GM12878 (cell line): ENCODE measurements at regions not wholly inside any gene's neighbourhood (a gene's known extent, or its start where the extent isn't known, plus 50 kb on each side); places are given as distances from the start of the nearest gene placed in this dataset.

Experiments used
- ATAC-seq: fragments of 200-7000 bp; cut with Tn5 transposase; 3 replicates; pipeline ENCODE4 v1.9.1; 2020; ENCODE audit warnings: mild to moderate bottlenecking, moderate library complexity
- BruUV-seq: library from RNA; stranded (reverse); fragments of 400-500 nt; replicated peaks from 2 replicates; lab custom pipeline; 2021; lab: Mats Ljungman, UMichigan
- CTCF ChIA-PET: fragments of 300-600 bp; sonication (Branson Sonifier 250); formaldehyde crosslinking; extraction: SDS; loops from one replicate; lab custom pipeline; 2021; ENCODE audit warnings: inconsistent platforms; lab: Yijun Ruan, JAX
- POLR2A ChIA-PET: fragments of 350-600 bp; formaldehyde crosslinking; extraction: SDS; loops from one replicate; lab custom pipeline; 2021; ENCODE audit warnings: inconsistent platforms; lab: Charles Lee
- RAD21 ChIA-PET: fragments of 300-600 bp; sonication (Branson Sonifier 250); formaldehyde crosslinking; loops from one replicate; lab custom pipeline; 2023; ENCODE audit warnings: antibody characterized with exemption; ENCODE audit not compliant: unreplicated experiment; lab: Charles Lee
- SMC1A ChIA-PET: fragments of 300-600 bp; sonication (Branson Sonifier 250); formaldehyde crosslinking; loops from one replicate; lab custom pipeline; 2023; ENCODE audit not compliant: unreplicated experiment, uncharacterized antibody; lab: Charles Lee
- DNase-seq: peaks from one replicate; pipeline ENCODE4 v3.0.0-alpha.2; 2011; ENCODE audit warnings: low read depth, low spot score
- FAIRE-seq: peaks from 3 replicates; lab custom pipeline; 2011; peaks lifted over from hg19 to GRCh38; lab: Jason Lieb, UNC
- H2AFZ ChIP-seq: 2 replicates; pipeline ENCODE4 v1.6.0; 2011; ENCODE audit warnings: low read depth, low read length, control low read depth; ENCODE audit not compliant: control insufficient read depth
- H3K27ac ChIP-seq: 2 replicates; pipeline ENCODE4 v1.5.1; 2011; ENCODE audit warnings: control low read depth; ENCODE audit not compliant: control insufficient read depth, insufficient read depth
- H3K27me3 ChIP-seq, 2 experiments: replicated peaks in 1 of 2; 2 replicates each; pipeline versions ENCODE4 v1.6.0 to v1.6.1; 2011; ENCODE audit warnings: low read length in 1 of 2; ENCODE audit not compliant: control insufficient read depth in 2 of 2, insufficient read depth in 2 of 2
- H3K36me3 ChIP-seq, 2 experiments: 2 replicates each; pipeline ENCODE4 v1.5.1; 2011; ENCODE audit warnings: low read length in 1 of 2; ENCODE audit not compliant: control insufficient read depth in 2 of 2, insufficient read depth in 2 of 2
- H3K4me1 ChIP-seq: 2 replicates; pipeline ENCODE4 v1.6.1; 2011; ENCODE audit warnings: mild to moderate bottlenecking, low read length, moderate library complexity, mixed read lengths; ENCODE audit not compliant: control insufficient read depth, insufficient read depth
- H3K4me2 ChIP-seq: 2 replicates; pipeline ENCODE4 v1.6.0; 2011; ENCODE audit warnings: control low read depth; ENCODE audit not compliant: control insufficient read depth, insufficient read depth
- H3K4me3 ChIP-seq: fragments of 200-600 bp; sonication (generic); 2 replicates; pipeline ENCODE4 v1.5.1; 2016
- H3K79me2 ChIP-seq: 2 replicates; pipeline ENCODE4 v1.6.0; 2011; ENCODE audit warnings: low read length; ENCODE audit not compliant: control insufficient read depth, insufficient read depth
- H3K9ac ChIP-seq: 2 replicates; pipeline ENCODE4 v1.8.0; 2011; ENCODE audit warnings: low read length, control low read depth, mixed read lengths; ENCODE audit not compliant: control insufficient read depth, insufficient read depth
- H3K9me3 ChIP-seq: replicated peaks from 3 replicates; pipeline ENCODE4 v1.5.1; 2011; ENCODE audit warnings: mild to moderate bottlenecking, low read length; ENCODE audit not compliant: control insufficient read depth, insufficient read depth
- H4K20me1 ChIP-seq: 2 replicates; pipeline ENCODE4 v1.6.0; 2011; ENCODE audit not compliant: control insufficient read depth, insufficient read depth
- ATF2 ChIP-seq: IDR thresholded peaks from 2 replicates; pipeline ENCODE4 v1.6.1; 2012; ENCODE audit warnings: low read length, inconsistent platforms
- BCL11A ChIP-seq: IDR thresholded peaks from 2 replicates; pipeline ENCODE4 v1.6.1; 2011; ENCODE audit warnings: low read depth, low read length
- CEBPB ChIP-seq, 2 experiments: fragments of 150-350 bp in 1 of 2; IDR thresholded peaks; 2 replicates each; pipeline ENCODE4 v1.6.1; 2012 to 2014; ENCODE audit warnings: low read depth in 2 of 2, low read length in 2 of 2, borderline replicate concordance in 1 of 2, inconsistent platforms in 1 of 2
- CHD1 ChIP-seq: IDR thresholded peaks from 2 replicates; pipeline ENCODE4 v1.6.1; 2012; ENCODE audit warnings: low read depth, low read length, improper control_type of control experiment
- EGR1 ChIP-seq, 2 experiments: IDR thresholded peaks; 1 replicate in 1 of 2; 2 replicates in 1 of 2; pipeline ENCODE4 v1.6.1; 2011 to 2012; ENCODE audit warnings: low read depth in 2 of 2, low read length in 2 of 2, borderline replicate concordance in 1 of 2, mild to moderate bottlenecking in 1 of 2, moderate library complexity in 1 of 2
- GATAD2B ChIP-seq: fragments of 450-650 bp; conservative IDR thresholded peaks from 2 replicates; pipeline ENCODE4 v1.6.1; 2017; ENCODE audit warnings: low read depth, mild to moderate bottlenecking, moderate library complexity
- NR2C2 ChIP-seq: IDR thresholded peaks from 2 replicates; pipeline ENCODE4 v1.6.1; 2011; ENCODE audit warnings: borderline replicate concordance, low read depth; ENCODE audit not compliant: control insufficient read depth, insufficient read length
- POLR2AphosphoS2 ChIP-seq: IDR thresholded peaks from 2 replicates; pipeline ENCODE4 v1.6.1; 2011; ENCODE audit warnings: low read depth, mild to moderate bottlenecking, low read length, improper control_type of control experiment, moderate library complexity
- RFX5 ChIP-seq: IDR thresholded peaks from 2 replicates; pipeline ENCODE4 v1.6.1; 2011; ENCODE audit warnings: low read depth, low read length, improper control_type of control experiment
- SIN3A ChIP-seq: IDR thresholded peaks from 2 replicates; pipeline ENCODE4 v1.6.1; 2012; ENCODE audit warnings: low read depth, low read length, improper control_type of control experiment
- SP1 ChIP-seq: IDR thresholded peaks from one replicate; pipeline ENCODE4 v1.6.1; 2011; ENCODE audit warnings: low read depth, low read length
- ZNF207 ChIP-seq: fragments of 450-650 bp; IDR thresholded peaks from 2 replicates; pipeline ENCODE4 v1.6.1; 2014; ENCODE audit warnings: antibody characterized with exemption, mild to moderate bottlenecking, borderline replicate concordance
- ZNF24 ChIP-seq: fragments of 450-650 bp; IDR thresholded peaks from 2 replicates; pipeline ENCODE4 v1.6.1; 2017; ENCODE audit warnings: antibody characterized with exemption, mild to moderate bottlenecking
- WGBS: methylation state at CpG from one replicate; pipeline ENCODE4 v1.1.6; 2016; ENCODE audit warnings: low lambda C conversion rate; ENCODE audit not compliant: insufficient replicate concordance, insufficient coverage; ENCODE audit errors: missing lambda C conversion rate; 5-methylcytosine and 5-hydroxymethylcytosine counted together
- in situ Hi-C: fragments of 300-500 bp; cut with MboI; formaldehyde crosslinking; loops from 9 replicates; pipeline ENCODE4 v1.14.3; 2018; ENCODE audit warnings: mixed read lengths
- intact Hi-C: fragments of 100-400 bp; cut with micrococcal nuclease; formaldehyde crosslinking; loops from one replicate; pipeline ENCODE4 v1.14.2; 2022; ENCODE audit not compliant: unreplicated experiment
- TF ChIP-seq, protein P1 (sequence below): IDR thresholded peaks from 2 replicates; pipeline ENCODE4 v1.6.1; 2011; ENCODE audit warnings: borderline replicate concordance, low read depth, mild to moderate bottlenecking, moderate library complexity, mixed read lengths, low read length; ENCODE audit not compliant: insufficient read depth; ENCODE audit errors: extremely low read length

DNA sequence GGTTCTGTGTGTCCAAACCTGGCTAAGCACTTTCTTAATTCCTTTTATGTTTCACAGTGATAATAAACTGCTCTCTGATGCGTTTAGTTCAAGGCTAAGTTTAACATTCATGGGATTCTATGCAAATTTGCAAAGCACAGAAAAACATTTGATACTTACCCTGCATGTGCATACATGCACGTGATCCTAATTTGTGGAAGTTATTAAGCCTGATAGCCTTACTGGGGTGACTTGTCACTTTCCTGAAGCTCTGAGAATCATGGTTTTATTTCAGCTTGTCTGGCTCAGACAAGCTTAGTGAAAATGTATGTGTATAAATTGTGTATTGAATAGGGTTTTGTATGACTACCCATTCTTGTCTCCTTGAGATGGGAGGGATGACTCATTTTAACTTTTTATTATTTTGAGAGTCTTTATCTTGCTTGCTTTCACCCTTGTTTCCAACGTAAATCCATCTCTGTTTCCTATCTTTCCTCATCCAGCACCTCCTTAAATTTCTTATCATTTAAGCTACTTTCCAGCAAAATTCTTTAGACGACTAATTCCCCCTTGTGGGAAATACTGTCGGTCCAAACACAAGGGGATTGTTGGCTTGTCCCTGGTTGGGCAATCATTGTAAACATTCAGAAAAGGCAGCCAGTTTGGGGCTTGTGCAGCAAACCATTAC, 167.1 kb downstream of the C11orf91 start:
- BruUV-seq = no TSS peak
- Histone ChIP-seq H3K36me3 (no peaks in the 10 kb centered on the region), H4K20me1 (no peaks in the 10 kb centered on the region), H3K79me2 (no peaks in the 10 kb centered on the region), H3K27ac (no peak overlapping the region), H3K9ac (no peak overlapping the region), H3K27me3 (no peaks in the 10 kb centered on the region), H3K4me3 (no peak overlapping the region), H3K4me2 (no peak overlapping the region), H3K4me1 (no peaks in the 10 kb centered on the region; the same call in 1 of the 2 replicates), H3K9me3 (peaks cover 3% of the 10 kb centered on the region; the same call in 1 of the 3 replicates)
- SMC1A ChIA-PET = no interaction called here
- no peak for FAIRE-seq
- POLR2A ChIA-PET = no interaction called here
- intact Hi-C loops (no loop called here), in situ Hi-C loops (no loop called here)
- WGBS = 55% methylated on average over 5 of the region's 5 CpGs
- ATAC-seq = no peak
- DNase-seq = no peak
- RAD21 ChIA-PET = no interaction called here
- no peak for TF ChIP-seq NR2C2
- no peak for TF ChIP-seq BCL11A
- no peak for TF ChIP-seq EGR1 (IDR thresholded peaks at IDR 0.05; ENCODE audit: borderline replicate concordance in 1 of 2, low read depth in 2 of 2, low read length in 2 of 2)
- no peak for TF ChIP-seq CHD1
- TF ChIP-seq SP1 = no peak
- TF ChIP-seq, all 136 proteins: peak for 0
- CTCF ChIA-PET = interaction anchor here (1.7 kb wide), 1 partner anchor 22 kb away, joined by 3 read pairs; no protein-coding TSS in a partner anchor
- no peak overlapping the region for H2AFZ ChIP-seq

DNA sequence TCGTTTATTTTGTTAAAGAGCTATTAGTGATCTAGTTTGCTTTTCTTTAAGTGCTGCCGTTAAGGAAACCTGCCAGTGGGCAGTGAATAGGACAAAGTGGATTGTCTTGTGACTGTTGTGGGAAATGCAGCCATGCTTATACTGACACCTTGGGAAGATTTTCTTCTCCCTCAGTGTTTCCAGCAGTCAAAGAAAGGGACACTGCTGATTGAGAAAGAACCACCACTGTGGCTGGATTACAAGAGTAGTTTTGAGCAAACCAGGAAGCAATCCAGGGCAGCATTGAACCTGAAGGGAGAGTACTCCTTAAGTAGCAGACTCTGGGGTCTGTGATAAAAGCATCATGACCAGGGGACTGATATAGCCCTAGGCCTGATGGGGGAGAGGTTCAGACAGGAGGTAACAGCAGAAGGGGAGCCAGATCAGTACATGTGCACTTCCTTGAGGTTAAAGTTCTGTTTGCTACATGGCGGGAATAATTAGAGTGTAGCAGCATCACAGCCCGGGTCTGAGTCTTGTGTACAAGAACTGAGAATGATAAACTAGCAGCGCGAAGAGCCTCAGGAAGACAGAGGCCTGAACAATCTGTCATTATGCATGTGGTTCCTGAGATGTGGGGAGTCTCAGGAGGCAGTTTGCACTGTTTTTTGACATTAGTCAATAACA, 167.8 kb downstream of the C11orf91 start:
- H3K4me3 ChIP-seq = no peak overlapping the region
- BruUV-seq = no TSS peak
- H3K4me1 ChIP-seq = no peaks in the 10 kb centered on the region; the same call in 1 of the 2 replicates
- peaks cover 3% of the 10 kb centered on the region; the same call in 1 of the 3 replicates for H3K9me3 ChIP-seq
- H2AFZ ChIP-seq = no peak overlapping the region
- H3K27ac ChIP-seq = no peak overlapping the region
- no peaks in the 10 kb centered on the region for H3K36me3 ChIP-seq
- H4K20me1 ChIP-seq = no peaks in the 10 kb centered on the region
- H3K27me3 ChIP-seq = no peaks in the 10 kb centered on the region
- ChIA-PET RAD21 (no interaction called here), CTCF (interaction anchor here (1.7 kb wide), 1 partner anchor 21 kb away, joined by 3 read pairs; no protein-coding TSS in a partner anchor), SMC1A (interaction anchor here (0.7 to 1.5 kb wide), 2 partner anchors 79 to 543 kb away, joined by 3 read pairs; no protein-coding TSS in a partner anchor), POLR2A (no interaction called here)
- no peak for ATAC-seq
- H3K79me2 ChIP-seq = no peaks in the 10 kb centered on the region
- intact Hi-C loops (no loop called here), in situ Hi-C loops (no loop called here)
- no peak overlapping the region for H3K9ac ChIP-seq
- H3K4me2 ChIP-seq = no peak overlapping the region
- no peak for DNase-seq
- FAIRE-seq = no peak
- WGBS = 41% methylated on average over 6 of the region's 6 CpGs
- TF ChIP-seq GATAD2B = no peak
- TF ChIP-seq SIN3A = no peak
- no peak for TF ChIP-seq CEBPB (IDR thresholded peaks at IDR 0.05; ENCODE audit: borderline replicate concordance in 1 of 2, low read depth in 2 of 2, low read length in 2 of 2)
- TF ChIP-seq RFX5 = no peak
- TF ChIP-seq, protein P1, sequence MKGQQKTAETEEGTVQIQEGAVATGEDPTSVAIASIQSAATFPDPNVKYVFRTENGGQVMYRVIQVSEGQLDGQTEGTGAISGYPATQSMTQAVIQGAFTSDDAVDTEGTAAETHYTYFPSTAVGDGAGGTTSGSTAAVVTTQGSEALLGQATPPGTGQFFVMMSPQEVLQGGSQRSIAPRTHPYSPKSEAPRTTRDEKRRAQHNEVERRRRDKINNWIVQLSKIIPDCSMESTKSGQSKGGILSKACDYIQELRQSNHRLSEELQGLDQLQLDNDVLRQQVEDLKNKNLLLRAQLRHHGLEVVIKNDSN = no peak
- no peak for TF ChIP-seq ATF2
- TF ChIP-seq ZNF207 = no peak
- TF ChIP-seq POLR2AphosphoS2 = no peak
- TF ChIP-seq ZNF24 = no peak
